OCI-LY7 (cell line): ENCODE measurements at regions not wholly inside any gene's neighbourhood (a gene's known extent, or its start where the extent isn't known, plus 50 kb on each side); places are given as distances from the start of the nearest gene placed in this dataset.

Experiments used
- EZH2phosphoT487 ChIP-seq: fragments of 200-600 bp; sonication (generic); IDR thresholded peaks from 2 replicates; pipeline ENCODE4 v1.6.1; 2018; ENCODE audit warnings: low read depth, borderline replicate concordance, mild to moderate bottlenecking, mixed run types, antibody characterized with exemption, low read length, moderate library complexity, mixed read lengths
- TF ChIP-seq, protein P1 (sequence below): fragments of 200-600 bp; sonication (generic); conservative IDR thresholded peaks from 2 replicates; pipeline ENCODE4 v1.5.1; 2014; ENCODE audit warnings: mild to moderate bottlenecking, antibody characterized with exemption, low read length, moderate library complexity, mixed read lengths

DNA sequence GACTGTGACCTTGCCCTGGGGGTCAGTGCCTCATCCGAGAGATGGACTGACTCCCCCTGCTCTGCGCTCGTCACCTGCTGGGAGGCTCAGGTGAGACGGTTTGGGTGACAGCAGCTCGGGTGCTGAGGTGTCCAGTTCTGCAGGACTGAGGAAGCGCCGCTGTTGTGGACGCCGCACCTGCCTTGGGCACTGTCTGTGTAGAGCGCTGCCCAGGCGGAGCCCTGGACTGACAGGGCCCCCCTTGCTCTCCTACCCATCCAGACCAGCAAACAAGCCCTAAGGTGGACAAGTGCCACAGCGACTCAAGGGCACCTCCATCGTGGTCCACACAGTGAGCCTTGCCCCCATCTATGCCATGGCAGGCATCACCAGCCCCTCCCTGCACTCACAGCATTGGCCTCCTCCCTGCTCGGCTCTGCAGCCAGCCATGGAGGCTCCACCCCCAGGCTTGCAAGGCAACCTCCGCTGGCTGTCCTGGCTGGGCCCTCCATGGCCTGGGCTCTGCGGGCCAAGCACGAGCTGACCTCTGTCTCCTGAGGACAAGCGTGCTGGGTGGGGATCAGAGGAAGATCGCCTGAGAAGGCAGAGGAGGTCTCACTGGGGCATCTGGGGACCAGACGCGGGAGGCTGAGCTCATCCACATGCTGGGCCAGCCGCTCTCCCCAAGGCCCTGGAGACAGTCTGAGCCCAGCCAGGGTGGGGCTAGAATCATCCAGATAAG lies 87.1 kb upstream of the COL5A1 start:
- TF ChIP-seq, protein P1, sequence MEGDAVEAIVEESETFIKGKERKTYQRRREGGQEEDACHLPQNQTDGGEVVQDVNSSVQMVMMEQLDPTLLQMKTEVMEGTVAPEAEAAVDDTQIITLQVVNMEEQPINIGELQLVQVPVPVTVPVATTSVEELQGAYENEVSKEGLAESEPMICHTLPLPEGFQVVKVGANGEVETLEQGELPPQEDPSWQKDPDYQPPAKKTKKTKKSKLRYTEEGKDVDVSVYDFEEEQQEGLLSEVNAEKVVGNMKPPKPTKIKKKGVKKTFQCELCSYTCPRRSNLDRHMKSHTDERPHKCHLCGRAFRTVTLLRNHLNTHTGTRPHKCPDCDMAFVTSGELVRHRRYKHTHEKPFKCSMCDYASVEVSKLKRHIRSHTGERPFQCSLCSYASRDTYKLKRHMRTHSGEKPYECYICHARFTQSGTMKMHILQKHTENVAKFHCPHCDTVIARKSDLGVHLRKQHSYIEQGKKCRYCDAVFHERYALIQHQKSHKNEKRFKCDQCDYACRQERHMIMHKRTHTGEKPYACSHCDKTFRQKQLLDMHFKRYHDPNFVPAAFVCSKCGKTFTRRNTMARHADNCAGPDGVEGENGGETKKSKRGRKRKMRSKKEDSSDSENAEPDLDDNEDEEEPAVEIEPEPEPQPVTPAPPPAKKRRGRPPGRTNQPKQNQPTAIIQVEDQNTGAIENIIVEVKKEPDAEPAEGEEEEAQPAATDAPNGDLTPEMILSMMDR: no peak
- no peak for TF ChIP-seq EZH2phosphoT487
